Epithelial cell of esophagus (primary cell): ENCODE measurements at regions not wholly inside any gene's neighbourhood (a gene's known extent, or its start where the extent isn't known, plus 50 kb on each side); places are given as distances from the start of the nearest gene placed in this dataset.

Experiments
- DNase-seq: peaks from one replicate; pipeline ENCODE4 v3.0.0; 2010; ENCODE audit warnings: low read depth
- H3K4me3 ChIP-seq: 2 replicates; pipeline ENCODE4 v1.5.1; 2011; ENCODE audit warnings: mild to moderate bottlenecking, low read length, control low read depth
- TF ChIP-seq, protein P1 (sequence below): IDR thresholded peaks from 2 replicates; pipeline ENCODE4 v1.5.1; 2011; ENCODE audit warnings: low read depth, mild to moderate bottlenecking, low read length, control low read depth, inconsistent platforms; ENCODE audit not compliant: insufficient read depth; ENCODE audit errors: missing control alignments

DNA sequence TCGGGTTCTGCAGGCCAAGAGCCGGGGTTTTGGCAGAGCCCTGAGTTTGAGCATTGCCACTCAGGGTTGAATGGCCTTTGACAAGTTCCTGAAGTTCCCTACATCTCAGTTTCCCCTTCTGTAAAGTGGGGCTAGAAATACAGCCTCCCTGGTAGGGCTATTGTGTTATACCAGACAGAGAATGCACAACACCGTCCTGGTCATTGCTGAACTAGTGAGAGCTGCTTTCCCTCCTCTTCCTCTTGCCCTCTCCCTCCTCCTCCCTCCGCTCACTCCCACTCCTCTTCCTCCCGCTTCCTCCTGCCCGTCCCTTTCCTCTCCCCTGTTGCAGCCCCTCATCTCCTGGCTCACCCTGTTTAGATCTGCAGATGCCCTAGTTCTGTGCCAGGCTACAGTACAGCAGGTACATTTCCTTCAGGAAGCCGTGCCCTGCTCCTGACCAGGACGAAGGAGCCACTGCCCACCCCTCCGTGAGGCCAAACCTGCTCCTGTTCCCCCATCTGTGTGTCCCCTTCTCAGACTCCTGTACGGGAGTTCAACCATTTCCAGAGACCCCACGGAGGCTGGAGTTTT, 91.5 kb upstream of the SHANK2 start:
- DNase-seq, result no peak
- TF ChIP-seq, protein P1, sequence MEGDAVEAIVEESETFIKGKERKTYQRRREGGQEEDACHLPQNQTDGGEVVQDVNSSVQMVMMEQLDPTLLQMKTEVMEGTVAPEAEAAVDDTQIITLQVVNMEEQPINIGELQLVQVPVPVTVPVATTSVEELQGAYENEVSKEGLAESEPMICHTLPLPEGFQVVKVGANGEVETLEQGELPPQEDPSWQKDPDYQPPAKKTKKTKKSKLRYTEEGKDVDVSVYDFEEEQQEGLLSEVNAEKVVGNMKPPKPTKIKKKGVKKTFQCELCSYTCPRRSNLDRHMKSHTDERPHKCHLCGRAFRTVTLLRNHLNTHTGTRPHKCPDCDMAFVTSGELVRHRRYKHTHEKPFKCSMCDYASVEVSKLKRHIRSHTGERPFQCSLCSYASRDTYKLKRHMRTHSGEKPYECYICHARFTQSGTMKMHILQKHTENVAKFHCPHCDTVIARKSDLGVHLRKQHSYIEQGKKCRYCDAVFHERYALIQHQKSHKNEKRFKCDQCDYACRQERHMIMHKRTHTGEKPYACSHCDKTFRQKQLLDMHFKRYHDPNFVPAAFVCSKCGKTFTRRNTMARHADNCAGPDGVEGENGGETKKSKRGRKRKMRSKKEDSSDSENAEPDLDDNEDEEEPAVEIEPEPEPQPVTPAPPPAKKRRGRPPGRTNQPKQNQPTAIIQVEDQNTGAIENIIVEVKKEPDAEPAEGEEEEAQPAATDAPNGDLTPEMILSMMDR, result no peak
- no peak overlapping the region for H3K4me3 ChIP-seq

DNA sequence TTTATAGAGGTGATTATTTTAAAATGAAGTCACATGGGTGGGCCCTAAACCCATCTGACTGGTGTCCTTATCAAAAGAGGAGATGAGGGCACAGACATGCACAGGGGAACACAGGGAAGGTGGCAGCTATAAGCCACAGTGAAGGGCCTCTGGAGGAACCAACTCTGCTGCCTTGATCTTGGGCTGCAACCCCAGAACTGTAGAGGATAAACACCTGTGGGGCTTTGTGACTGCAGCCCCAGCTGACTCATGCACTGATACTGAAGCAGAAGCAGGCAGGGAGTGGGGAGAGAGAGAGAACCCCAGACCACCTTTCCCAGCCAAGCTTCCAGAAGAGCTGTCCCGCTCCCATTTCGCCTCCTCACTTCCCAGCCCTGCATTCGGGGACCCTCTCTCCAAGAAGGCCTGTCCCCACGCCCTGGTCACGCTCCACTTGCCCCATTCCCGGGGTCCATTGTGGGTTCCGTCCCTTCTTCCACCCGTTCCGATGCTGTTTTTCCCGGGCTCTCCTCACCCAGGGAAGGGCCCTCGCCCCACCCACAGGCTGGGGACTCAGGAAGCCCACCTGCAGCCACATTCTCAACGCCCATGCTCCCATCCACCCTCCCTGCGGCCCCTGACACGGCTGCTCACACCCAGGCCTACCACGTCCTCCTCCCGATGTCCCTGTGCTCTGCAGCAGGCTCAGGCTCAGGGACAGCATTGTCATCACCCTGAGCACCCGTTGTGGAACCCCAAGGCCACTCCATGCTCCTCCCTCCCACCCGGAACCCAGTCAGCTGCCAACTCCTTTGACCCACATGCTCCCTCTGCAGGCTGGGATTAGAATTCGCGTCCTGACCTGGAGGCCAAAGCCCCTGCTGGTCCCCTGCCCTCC, 90.8 kb upstream of the SHANK2 start:
- DNase-seq, result peak; percentile 46
- TF ChIP-seq, protein P1, result peak; percentile 67
- H3K4me3 ChIP-seq, result no peak overlapping the region

DNA sequence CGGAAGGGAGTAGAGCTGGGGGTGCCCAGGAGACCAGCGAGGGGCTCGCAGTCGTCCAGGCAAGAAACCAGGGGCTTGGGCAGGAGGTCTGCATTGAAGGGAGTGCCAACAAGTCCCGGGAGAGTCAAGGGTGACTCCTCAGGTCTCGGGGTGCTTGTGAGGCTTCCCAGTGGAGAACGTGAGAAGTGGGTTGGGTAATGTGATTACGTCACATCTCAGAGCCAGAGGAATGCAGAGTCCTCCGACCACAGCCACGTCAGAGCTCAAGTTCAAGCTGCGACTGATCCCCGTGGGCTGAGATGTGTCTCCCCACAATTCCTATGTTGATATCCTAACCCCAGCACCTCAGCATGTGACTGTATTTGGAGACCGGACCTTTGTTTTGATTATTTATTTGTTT, 89.7 kb upstream of the SHANK2 start:
- TF ChIP-seq, protein P1, result no peak
- H3K4me3 ChIP-seq, result no peak overlapping the region
- peak; percentile 64 for DNase-seq

DNA sequence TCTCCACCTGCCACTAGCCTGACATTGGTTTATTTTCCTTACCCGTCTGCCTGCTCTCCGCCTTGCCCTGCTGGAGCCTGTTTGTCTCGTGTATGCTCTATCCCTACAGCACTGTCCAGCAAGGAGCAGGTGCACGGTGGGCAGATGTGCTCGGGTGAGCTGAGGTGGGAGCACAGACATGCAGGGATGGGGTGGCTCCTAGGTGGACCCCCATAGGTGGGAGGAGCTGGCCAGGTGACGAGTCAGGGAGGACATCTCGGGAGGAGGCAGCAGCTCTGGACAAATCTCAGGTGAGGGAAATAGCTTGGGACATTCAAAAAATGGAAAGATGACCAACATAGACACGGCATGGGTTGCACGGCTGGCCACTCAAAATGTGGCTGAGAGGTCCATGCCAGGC, 89.2 kb upstream of the SHANK2 start:
- TF ChIP-seq, protein P1, result no peak
- DNase-seq, result no peak
- H3K4me3 ChIP-seq, result no peak overlapping the region

DNA sequence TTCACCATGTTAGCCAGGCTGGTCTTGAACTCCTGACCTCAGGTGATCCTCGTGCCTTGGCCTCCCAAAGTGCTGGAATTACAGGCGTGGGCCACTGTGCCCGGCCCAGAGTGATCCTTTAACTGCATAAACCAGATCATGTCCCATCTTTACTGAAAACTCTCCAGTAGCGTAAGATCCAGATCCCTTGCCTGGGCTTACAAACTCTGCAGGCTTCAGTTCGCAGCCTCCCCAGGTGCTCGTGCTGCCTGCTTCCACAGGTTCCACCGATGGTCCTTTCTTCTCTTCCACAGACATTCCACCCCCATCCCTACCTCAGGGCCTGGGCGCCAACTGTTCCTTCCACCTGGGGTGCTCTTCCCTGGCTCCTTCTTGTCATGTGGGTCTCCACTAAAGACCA, 88.8 kb upstream of the SHANK2 start:
- TF ChIP-seq, protein P1, result no peak
- no peak overlapping the region for H3K4me3 ChIP-seq
- DNase-seq, result no peak

DNA sequence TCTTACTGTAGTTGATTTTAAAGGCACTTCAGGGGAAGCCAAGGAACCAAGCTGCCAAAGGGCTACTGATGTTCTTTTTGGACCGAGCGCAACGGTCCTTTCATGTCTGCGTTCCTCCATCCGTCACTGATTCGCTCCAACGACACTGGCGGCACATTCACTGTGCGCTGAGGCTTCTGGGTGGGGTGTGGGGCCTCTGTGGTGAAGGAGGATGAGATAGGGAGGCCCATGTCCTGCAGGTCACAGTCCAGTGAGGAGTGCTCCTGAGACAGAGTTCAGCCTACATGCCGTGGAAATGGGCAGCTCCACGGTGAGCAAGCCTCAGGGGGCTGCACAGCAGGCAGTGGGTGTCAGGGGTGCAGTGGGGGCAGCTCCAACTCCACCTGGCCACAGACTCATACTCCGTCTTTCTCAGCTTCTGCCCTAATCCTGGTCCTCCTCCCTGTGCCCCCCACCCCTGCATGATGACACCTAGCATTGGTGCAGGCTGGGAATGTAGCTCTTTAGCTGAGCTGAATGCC, 87.8 kb upstream of the SHANK2 start:
- no peak for DNase-seq
- TF ChIP-seq, protein P1, result no peak
- no peak overlapping the region for H3K4me3 ChIP-seq
